ENCODE measurements at regions not wholly inside any gene's neighbourhood (a gene's known extent, or its start where the extent isn't known, plus 50 kb on each side); places are given as distances from the start of the nearest gene placed in this dataset.

GRCh38 chr16:52372313-52372712 is 174.6 kb downstream of the TOX3 start:
- TF ChIP-seq CTCF (IDR thresholded peaks at IDR 0.05) = no peak
- TF ChIP-seq ZFX (IDR thresholded peaks at IDR 0.05; ENCODE audit: borderline replicate concordance) = no peak
